DND-41 (cell line): ENCODE measurements at regions not wholly inside any gene's neighbourhood (a gene's known extent, or its start where the extent isn't known, plus 50 kb on each side); places are given as distances from the start of the nearest gene placed in this dataset.

Source experiments
- ATAC-seq: fragments of 200-7000 bp; cut with Tn5 transposase; 3 replicates; pipeline ENCODE4 v1.9.1; 2021; ENCODE audit warnings: low read depth; ENCODE audit not compliant: insufficient read depth
- DNase-seq: peaks from one replicate; pipeline ENCODE4 v3.0.0-alpha.2; 2020
- H2AFZ ChIP-seq: 2 replicates; pipeline ENCODE4 v1.6.0; 2012; ENCODE audit warnings: low read depth, low read length
- H3K27ac ChIP-seq: 2 replicates; pipeline ENCODE4 v1.5.1; 2012; ENCODE audit warnings: low read length, inconsistent platforms
- H3K27me3 ChIP-seq: fragments of 200-600 bp; sonication (generic); 2 replicates; pipeline ENCODE4 v1.6.0; 2012; ENCODE audit warnings: low read length, mild to moderate bottlenecking, inconsistent platforms; ENCODE audit not compliant: insufficient read depth, poor library complexity
- H3K36me3 ChIP-seq: 2 replicates; pipeline ENCODE4 v1.5.1; 2012; ENCODE audit warnings: low read length, inconsistent platforms; ENCODE audit not compliant: insufficient read depth
- H3K4me1 ChIP-seq: 2 replicates; pipeline ENCODE4 v1.5.1; 2012; ENCODE audit warnings: mild to moderate bottlenecking, low read length; ENCODE audit not compliant: insufficient read depth
- H3K4me2 ChIP-seq: 2 replicates; pipeline ENCODE4 v1.6.0; 2012; ENCODE audit warnings: mild to moderate bottlenecking, moderate library complexity, low read length, inconsistent platforms; ENCODE audit not compliant: insufficient read depth
- H3K4me3 ChIP-seq, 2 experiments: fragments of 200-600 bp in 1 of 2; shearing (Covaris generic) in 1 of 2; 2 replicates each; pipeline ENCODE4 v1.5.1; 2012 to 2016; ENCODE audit warnings: inconsistent platforms in 2 of 2, low read length in 2 of 2, mild to moderate bottlenecking in 2 of 2, low read depth in 1 of 2, moderate library complexity in 1 of 2
- H3K79me2 ChIP-seq: 2 replicates; pipeline ENCODE4 v1.6.0; 2012; ENCODE audit warnings: low read length, inconsistent platforms; ENCODE audit not compliant: insufficient read depth
- H3K9ac ChIP-seq: 2 replicates; pipeline ENCODE4 v1.6.0; 2012; ENCODE audit warnings: low read depth, mild to moderate bottlenecking, inconsistent platforms, low read length, moderate library complexity
- H3K9me3 ChIP-seq: 2 replicates; pipeline ENCODE4 v1.5.1; 2012; ENCODE audit warnings: low read length, moderate library complexity, mild to moderate bottlenecking, inconsistent platforms; ENCODE audit not compliant: insufficient read depth, severe bottlenecking
- H4K20me1 ChIP-seq: 2 replicates; pipeline ENCODE4 v1.6.0; 2012; ENCODE audit warnings: low read length; ENCODE audit not compliant: insufficient read depth
- EZH2 ChIP-seq: IDR thresholded peaks from 3 replicates; pipeline ENCODE4 v1.6.1; 2012; ENCODE audit warnings: borderline replicate concordance, low read depth, mild to moderate bottlenecking, moderate library complexity, low read length, inconsistent platforms; ENCODE audit not compliant: severe bottlenecking
- TF ChIP-seq, protein P1 (sequence below): IDR thresholded peaks from 2 replicates; pipeline ENCODE4 v1.5.1; 2012; ENCODE audit warnings: borderline replicate concordance, low read length, moderate library complexity, mild to moderate bottlenecking; ENCODE audit not compliant: poor library complexity, severe bottlenecking; ENCODE audit errors: extremely low read depth

GRCh38 chr1:221292652-221293051, 413.4 kb downstream of the HLX start:
- no peak overlapping the region for H3K9ac ChIP-seq
- H4K20me1 ChIP-seq: no peaks in the 10 kb centered on the region
- H3K9me3 ChIP-seq: no peaks in the 10 kb centered on the region
- H3K79me2 ChIP-seq: no peaks in the 10 kb centered on the region
- H3K4me1 ChIP-seq: no peaks in the 10 kb centered on the region
- H2AFZ ChIP-seq: no peak overlapping the region
- DNase-seq (no peak), ATAC-seq (no peak)
- no peak overlapping the region for H3K4me3 ChIP-seq
- H3K36me3 ChIP-seq: no peaks in the 10 kb centered on the region
- H3K27ac ChIP-seq: no peak overlapping the region
- peaks cover 4% of the 10 kb centered on the region for H3K27me3 ChIP-seq
- H3K4me2 ChIP-seq: no peak overlapping the region
- TF ChIP-seq, protein P1, sequence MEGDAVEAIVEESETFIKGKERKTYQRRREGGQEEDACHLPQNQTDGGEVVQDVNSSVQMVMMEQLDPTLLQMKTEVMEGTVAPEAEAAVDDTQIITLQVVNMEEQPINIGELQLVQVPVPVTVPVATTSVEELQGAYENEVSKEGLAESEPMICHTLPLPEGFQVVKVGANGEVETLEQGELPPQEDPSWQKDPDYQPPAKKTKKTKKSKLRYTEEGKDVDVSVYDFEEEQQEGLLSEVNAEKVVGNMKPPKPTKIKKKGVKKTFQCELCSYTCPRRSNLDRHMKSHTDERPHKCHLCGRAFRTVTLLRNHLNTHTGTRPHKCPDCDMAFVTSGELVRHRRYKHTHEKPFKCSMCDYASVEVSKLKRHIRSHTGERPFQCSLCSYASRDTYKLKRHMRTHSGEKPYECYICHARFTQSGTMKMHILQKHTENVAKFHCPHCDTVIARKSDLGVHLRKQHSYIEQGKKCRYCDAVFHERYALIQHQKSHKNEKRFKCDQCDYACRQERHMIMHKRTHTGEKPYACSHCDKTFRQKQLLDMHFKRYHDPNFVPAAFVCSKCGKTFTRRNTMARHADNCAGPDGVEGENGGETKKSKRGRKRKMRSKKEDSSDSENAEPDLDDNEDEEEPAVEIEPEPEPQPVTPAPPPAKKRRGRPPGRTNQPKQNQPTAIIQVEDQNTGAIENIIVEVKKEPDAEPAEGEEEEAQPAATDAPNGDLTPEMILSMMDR: no peak
- TF ChIP-seq EZH2: no peak

DNA sequence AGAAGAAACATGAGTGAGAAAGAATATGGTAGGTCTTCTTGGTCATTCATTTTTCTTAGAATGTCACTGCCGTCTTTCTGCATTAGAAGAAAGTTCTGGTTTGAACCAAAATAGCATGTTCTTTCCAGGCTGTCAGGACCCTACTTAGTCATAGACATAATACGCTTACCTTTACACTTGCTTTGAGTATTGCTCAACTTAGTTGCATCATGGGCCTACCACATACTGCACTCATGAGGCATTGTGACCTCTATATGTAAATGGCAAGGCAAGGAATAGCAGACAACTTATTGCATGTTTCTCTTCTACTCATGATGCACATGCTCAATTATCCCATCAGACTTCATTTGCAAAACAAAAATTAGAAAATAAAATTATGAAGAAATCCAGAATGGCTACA, 415.0 kb downstream of the HLX start:
- Histone ChIP-seq H2AFZ (no peak overlapping the region), H4K20me1 (no peaks in the 10 kb centered on the region), H3K9me3 (no peaks in the 10 kb centered on the region), H3K4me2 (no peak overlapping the region), H3K36me3 (no peaks in the 10 kb centered on the region), H3K4me3 (no peak overlapping the region), H3K27me3 (peaks cover 4% of the 10 kb centered on the region), H3K79me2 (no peaks in the 10 kb centered on the region), H3K4me1 (no peaks in the 10 kb centered on the region), H3K9ac (no peak overlapping the region), H3K27ac (no peak overlapping the region)
- DNase-seq (no peak), ATAC-seq (no peak)
- TF ChIP-seq, protein P1: no peak
- no peak for TF ChIP-seq EZH2

- Histone ChIP-seq H3K27me3 (peaks cover 2% of the 10 kb centered on the region), H3K4me2 (no peak overlapping the region), H2AFZ (no peak overlapping the region), H4K20me1 (no peaks in the 10 kb centered on the region), H3K79me2 (no peaks in the 10 kb centered on the region), H3K4me1 (no peaks in the 10 kb centered on the region), H3K27ac (no peak overlapping the region), H3K36me3 (no peaks in the 10 kb centered on the region), H3K9ac (no peak overlapping the region), H3K9me3 (no peaks in the 10 kb centered on the region), H3K4me3 (no peak overlapping the region)
- DNase-seq (no peak), ATAC-seq (no peak)
- TF ChIP-seq, protein P1: no peak
- TF ChIP-seq EZH2: no peak
Observed at GRCh38 chr1:221302357-221302756, 423.1 kb downstream of the HLX start.

DNA sequence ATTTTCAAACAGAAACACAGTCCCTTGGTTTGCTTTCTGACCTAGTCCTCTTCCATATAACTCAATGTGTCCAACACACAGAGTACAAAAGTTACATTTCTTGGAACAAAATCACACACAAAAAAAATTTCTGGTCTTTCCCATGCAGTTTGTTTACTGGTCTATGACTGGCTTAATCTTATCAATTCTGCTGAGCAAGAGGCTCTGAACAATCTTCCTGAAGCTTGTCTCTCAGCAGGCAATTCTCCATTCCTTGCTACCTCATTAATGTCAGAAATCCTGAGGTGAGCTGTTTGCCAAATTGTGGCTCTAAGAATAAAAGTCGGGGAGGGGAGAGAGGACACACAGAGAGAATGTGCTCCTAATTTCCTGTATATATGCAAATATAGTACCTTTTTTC, 423.6 kb downstream of the HLX start:
- Histone ChIP-seq H3K4me2 (no peak overlapping the region), H3K36me3 (no peaks in the 10 kb centered on the region), H3K27me3 (peaks cover 2% of the 10 kb centered on the region), H2AFZ (no peak overlapping the region), H3K4me1 (no peaks in the 10 kb centered on the region), H4K20me1 (no peaks in the 10 kb centered on the region), H3K79me2 (no peaks in the 10 kb centered on the region), H3K9me3 (no peaks in the 10 kb centered on the region), H3K9ac (no peak overlapping the region), H3K27ac (no peak overlapping the region), H3K4me3 (no peak overlapping the region)
- ATAC-seq (no peak), DNase-seq (no peak)
- TF ChIP-seq, protein P1: no peak
- no peak for TF ChIP-seq EZH2
